Tibial nerve (tissue), 3 donors: ENCODE measurements at regions not wholly inside any gene's neighbourhood (a gene's known extent, or its start where the extent isn't known, plus 50 kb on each side); places are given as distances from the start of the nearest gene placed in this dataset.

Source experiments
- EP300 ChIP-seq, 2 donors: sonication (generic); formaldehyde crosslinking; IDR thresholded peaks; one replicate each; pipeline ENCODE4 v1.6.1; 2017; ENCODE audit warnings: antibody characterized with exemption in 2 of 2, mild to moderate bottlenecking in 1 of 2
- POLR2A ChIP-seq, 2 donors: fragments of 450-650 bp; IDR thresholded peaks; one replicate each; pipeline ENCODE4 v1.6.1; 2017; ENCODE audit warnings: antibody characterized with exemption in 2 of 2, mild to moderate bottlenecking in 2 of 2, moderate library complexity in 2 of 2

DNA sequence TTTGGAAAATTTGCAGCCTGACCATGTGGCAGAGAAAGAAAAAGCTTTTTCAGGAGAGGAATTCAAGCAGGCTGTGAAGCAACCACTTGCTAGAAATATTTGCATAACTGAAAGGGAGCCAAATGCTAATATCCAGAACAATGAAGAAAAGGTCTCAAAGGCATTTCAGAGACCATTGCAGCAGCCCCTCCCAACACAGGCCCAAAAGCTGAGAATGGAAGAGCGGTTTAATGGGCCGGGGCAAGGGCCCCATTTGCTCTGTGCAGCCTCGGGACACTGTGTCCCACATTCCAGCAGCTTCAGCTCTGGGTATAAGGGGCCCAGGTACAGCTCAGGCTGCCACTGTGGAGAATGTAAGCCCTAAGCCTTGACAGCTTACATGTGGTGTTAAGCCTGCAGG is 918.1 kb upstream of the POT1 start:
- TF ChIP-seq POLR2A (IDR thresholded peaks at IDR 0.05) (no peak), EP300 (IDR thresholded peaks at IDR 0.05) (no peak)
